DOHH2 (cell line): ENCODE measurements at regions not wholly inside any gene's neighbourhood (a gene's known extent, or its start where the extent isn't known, plus 50 kb on each side); places are given as distances from the start of the nearest gene placed in this dataset.

ENCODE experiments used
- CTCF ChIP-seq: fragments of 200-600 bp; sonication (generic); IDR thresholded peaks from one replicate; pipeline ENCODE4 v1.5.1; 2014; ENCODE audit warnings: antibody characterized with exemption, mild to moderate bottlenecking, low read depth, low read length; ENCODE audit not compliant: poor library complexity, severe bottlenecking
- EZH2phosphoT487 ChIP-seq: fragments of 200-600 bp; sonication (generic); IDR thresholded peaks from 2 replicates; pipeline ENCODE4 v1.6.1; 2017; ENCODE audit warnings: borderline replicate concordance, mild to moderate bottlenecking, antibody characterized with exemption, low read length, moderate library complexity, mixed read lengths

GRCh38 chr5:52015760-52016159 lies 632.5 kb downstream of the ISL1 start:
- no peak for TF ChIP-seq CTCF
- no peak for TF ChIP-seq EZH2phosphoT487
